ENCODE measurements at regions not wholly inside any gene's neighbourhood (a gene's known extent, or its start where the extent isn't known, plus 50 kb on each side); places are given as distances from the start of the nearest gene placed in this dataset.

DNA sequence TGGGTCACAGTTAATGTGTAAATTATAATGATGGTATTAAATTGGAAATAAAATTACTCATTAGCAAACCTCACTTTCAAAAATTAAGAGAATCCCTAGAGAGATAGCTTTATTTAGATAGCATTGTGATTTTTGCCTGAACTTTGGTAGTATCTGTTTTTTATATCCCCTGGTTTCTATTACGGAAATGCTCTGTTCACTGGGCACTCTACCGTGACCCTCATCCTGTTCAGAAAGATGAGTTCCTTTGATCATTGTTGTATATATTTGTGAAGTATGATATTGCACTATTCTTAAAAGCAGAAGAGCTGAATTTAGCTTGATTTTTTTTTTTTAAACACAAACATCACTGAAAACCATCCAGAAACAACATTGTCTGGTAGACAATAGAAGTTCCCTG, 1143.8 kb upstream of the MAP3K7 start:
- no peaks in the 10 kb centered on the region for H3K27me3 ChIP-seq (ENCODE audit: insufficient read depth in 3 of 3, low read length in 2 of 3)
- ATAC-seq (no peak), DNase-seq (no peak)
- H3K27ac ChIP-seq, result no peak overlapping the region
- no peaks in the 10 kb centered on the region for H3K36me3 ChIP-seq (ENCODE audit: insufficient read depth in 1 of 2, low read depth in 1 of 2)
- H3K9me3 ChIP-seq, result no peaks in the 10 kb centered on the region
- WGBS, 3 donors, result 66 to 71% (median 68%) methylated on average over 2 of the region's 2 CpGs
- no peak for TF ChIP-seq CTCF (IDR thresholded peaks at IDR 0.05)
- H3K4me1 ChIP-seq, result no peaks in the 10 kb centered on the region
- H3K4me3 ChIP-seq, result no peak overlapping the region
- intact Hi-C loops (cut with DNase I), result no loop called here

DNA sequence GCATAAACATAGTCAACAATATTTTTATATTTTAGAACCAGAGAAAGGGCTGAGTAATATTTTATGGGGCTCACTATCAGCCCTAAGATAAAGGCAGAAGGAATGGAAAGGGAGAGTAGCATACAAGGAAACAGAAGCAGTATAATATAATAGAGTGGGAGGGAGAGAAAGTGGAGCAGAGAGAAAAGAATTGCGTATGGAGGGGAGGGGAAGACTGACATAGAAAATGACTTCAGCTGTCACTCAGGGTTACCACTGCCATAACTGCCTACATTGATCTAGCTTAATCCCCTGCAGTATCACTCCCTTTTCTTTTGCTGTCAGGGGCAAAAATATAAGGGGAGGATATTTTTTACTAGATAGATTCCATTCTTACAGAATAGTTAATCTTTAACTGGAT, 1133.5 kb upstream of the MAP3K7 start:
- intact Hi-C loops (cut with DNase I), result no loop called here
- H3K4me3 ChIP-seq, result no peak overlapping the region
- DNase-seq (no peak), ATAC-seq (no peak)
- no peaks in the 10 kb centered on the region for H3K36me3 ChIP-seq (ENCODE audit: insufficient read depth in 1 of 2, low read depth in 1 of 2)
- WGBS, 3 donors, result 50 to 59% (median 54%) methylated on average over 1 of the region's 1 CpG
- H3K27ac ChIP-seq, result no peak overlapping the region
- no peaks in the 10 kb centered on the region for H3K27me3 ChIP-seq (ENCODE audit: insufficient read depth in 3 of 3, low read length in 2 of 3)
- TF ChIP-seq CTCF (IDR thresholded peaks at IDR 0.05), result no peak
- H3K9me3 ChIP-seq, result no peaks in the 10 kb centered on the region
- H3K4me1 ChIP-seq, result no peaks in the 10 kb centered on the region

- DNase-seq (no peak), ATAC-seq (no peak)
- intact Hi-C loops (cut with DNase I), result no loop called here
- Histone ChIP-seq H3K27me3 (ENCODE audit: insufficient read depth in 3 of 3, low read length in 2 of 3) (no peaks in the 10 kb centered on the region), H3K9me3 (no peaks in the 10 kb centered on the region), H3K4me3 (no peak overlapping the region), H3K27ac (no peak overlapping the region), H3K36me3 (ENCODE audit: insufficient read depth in 1 of 2, low read depth in 1 of 2) (no peaks in the 10 kb centered on the region), H3K4me1 (no peaks in the 10 kb centered on the region)
- WGBS, 3 donors, result 11 to 19% (median 15%) methylated on average over 1 of the region's 1 CpG
- TF ChIP-seq CTCF (IDR thresholded peaks at IDR 0.05), result no peak
Observed at GRCh38 chr6:91719414-91719813, 1132.5 kb upstream of the MAP3K7 start.

- intact Hi-C loops (cut with DNase I), result no loop called here
- H3K36me3 ChIP-seq (ENCODE audit: insufficient read depth in 1 of 2, low read depth in 1 of 2), result no peaks in the 10 kb centered on the region
- no peaks in the 10 kb centered on the region for H3K27me3 ChIP-seq (ENCODE audit: insufficient read depth in 3 of 3, low read length in 2 of 3)
- no peak overlapping the region for H3K27ac ChIP-seq
- WGBS, 3 donors, result 65 to 76% (median 70%) methylated on average over 2 of the region's 2 CpGs
- no peak for ATAC-seq
- H3K4me1 ChIP-seq, result no peaks in the 10 kb centered on the region
- H3K4me3 ChIP-seq, result no peak overlapping the region
- no peak for DNase-seq
- no peaks in the 10 kb centered on the region for H3K9me3 ChIP-seq
- no peak for TF ChIP-seq CTCF (IDR thresholded peaks at IDR 0.05)
Observed at GRCh38 chr6:91718198-91718597, 1131.3 kb upstream of the MAP3K7 start.

- no peaks in the 10 kb centered on the region for H3K36me3 ChIP-seq (ENCODE audit: insufficient read depth in 1 of 2, low read depth in 1 of 2)
- no peak overlapping the region for H3K4me3 ChIP-seq
- H3K27ac ChIP-seq, result no peak overlapping the region
- no peaks in the 10 kb centered on the region for H3K27me3 ChIP-seq (ENCODE audit: insufficient read depth in 3 of 3, low read length in 2 of 3)
- TF ChIP-seq CTCF (IDR thresholded peaks at IDR 0.05), result no peak
- DNase-seq (no peak), ATAC-seq (no peak)
- intact Hi-C loops (cut with DNase I), result no loop called here
- no peaks in the 10 kb centered on the region for H3K4me1 ChIP-seq
- no peaks in the 10 kb centered on the region for H3K9me3 ChIP-seq
Observed at GRCh38 chr6:91717094-91717493, 1130.2 kb upstream of the MAP3K7 start.
